AG10803 (cell line): ENCODE measurements at regions not wholly inside any gene's neighbourhood (a gene's known extent, or its start where the extent isn't known, plus 50 kb on each side); places are given as distances from the start of the nearest gene placed in this dataset.

Experiments
- DNase-seq: peaks from one replicate; pipeline ENCODE4 v3.0.0; 2010; ENCODE audit warnings: low read depth
- H3K4me3 ChIP-seq: 2 replicates; pipeline ENCODE4 v1.5.1; 2011; ENCODE audit warnings: mild to moderate bottlenecking, low read length, control low read depth
- CTCF ChIP-seq: conservative IDR thresholded peaks from 2 replicates; pipeline ENCODE4 v1.5.1; 2011; ENCODE audit warnings: mild to moderate bottlenecking, low read length, control low read depth, inconsistent platforms

GRCh38 chr11:86184728-86185380 lies 59.7 kb upstream of the EED start:
- H3K4me3 ChIP-seq: no peak overlapping the region
- no peak for DNase-seq
- no peak for TF ChIP-seq CTCF

- no peak overlapping the region for H3K4me3 ChIP-seq
- DNase-seq: no peak
- no peak for TF ChIP-seq CTCF
Measured at GRCh38 chr11:86183694-86184093, 60.9 kb upstream of the EED start.

- DNase-seq: no peak
- no peak for TF ChIP-seq CTCF
- H3K4me3 ChIP-seq: no peak overlapping the region
Measured at GRCh38 chr11:86182976-86183584, 61.5 kb upstream of the EED start.

- DNase-seq: no peak
- TF ChIP-seq CTCF: no peak
- H3K4me3 ChIP-seq: no peak overlapping the region
Measured at GRCh38 chr11:86181379-86181778, 63.2 kb upstream of the EED start.

GRCh38 chr11:86180851-86181250 lies 63.7 kb upstream of the EED start:
- no peak for DNase-seq
- no peak overlapping the region for H3K4me3 ChIP-seq
- no peak for TF ChIP-seq CTCF

- H3K4me3 ChIP-seq: no peak overlapping the region
- no peak for DNase-seq
- no peak for TF ChIP-seq CTCF
Measured at GRCh38 chr11:86180423-86180822, 64.1 kb upstream of the EED start.

GRCh38 chr11:86179646-86180064 lies 64.9 kb upstream of the EED start:
- TF ChIP-seq CTCF: no peak
- DNase-seq: no peak
- no peak overlapping the region for H3K4me3 ChIP-seq
